HepG2 (cell line): ENCODE measurements at regions not wholly inside any gene's neighbourhood (a gene's known extent, or its start where the extent isn't known, plus 50 kb on each side); places are given as distances from the start of the nearest gene placed in this dataset.

Experiments used
- ATAC-seq: fragments of 200-7000 bp; cut with Tn5 transposase; 3 replicates; pipeline ENCODE4 v1.9.1; 2020; ENCODE audit warnings: mild to moderate bottlenecking, moderate library complexity
- BruUV-seq: library from RNA; stranded (reverse); fragments of 400-500 nt; replicated peaks from 2 replicates; lab custom pipeline; 2021; lab: Mats Ljungman, UMichigan
- CTCF ChIA-PET: fragments of 300-600 bp; formaldehyde crosslinking; extraction: SDS; loops from one replicate; lab custom pipeline; 2021; ENCODE audit warnings: low total read pairs, inconsistent platforms, low intra/inter-chr PET ratio; lab: Yijun Ruan, JAX
- POLR2A ChIA-PET: fragments of 350-600 bp; sonication (Branson Sonifier 250); formaldehyde crosslinking; loops from one replicate; lab custom pipeline; 2020; ENCODE audit warnings: antibody characterized with exemption, inconsistent platforms; lab: Yijun Ruan, JAX
- DNase-seq: peaks from one replicate; pipeline ENCODE4 v3.0.0-alpha.2; 2015; ENCODE audit warnings: low spot score
- FAIRE-seq: peaks from 3 replicates; lab custom pipeline; 2011; peaks lifted over from hg19 to GRCh38; lab: Jason Lieb, UNC
- H2AFZ ChIP-seq: one replicate; pipeline ENCODE4 v1.6.1; 2011; ENCODE audit warnings: low read length, inconsistent platforms
- H3K27ac ChIP-seq: fragments of 300-600 bp; 3 replicates; pipeline ENCODE4 v1.8.0; 2011; ENCODE audit warnings: mixed run types, mild to moderate bottlenecking, mixed read lengths, low read length, inconsistent platforms; ENCODE audit not compliant: insufficient read depth; ENCODE audit errors: extremely low read length
- H3K27me3 ChIP-seq, 2 experiments: fragments of 200-600 bp in 1 of 2; 2 replicates in 1 of 2; 3 replicates in 1 of 2; pipeline versions ENCODE4 v1.6.0 to v1.8.0; 2011; ENCODE audit warnings: low read length in 2 of 2, mild to moderate bottlenecking in 2 of 2, moderate library complexity in 2 of 2, inconsistent platforms in 1 of 2; ENCODE audit not compliant: insufficient read depth in 2 of 2, control insufficient read depth in 1 of 2
- H3K36me3 ChIP-seq, 2 experiments: fragments of 200-600 bp in 1 of 2; replicated peaks in 1 of 2; 2 replicates in 1 of 2; 3 replicates in 1 of 2; pipeline versions ENCODE4 v1.5.1 to v1.8.0; 2011; ENCODE audit warnings: low read length in 2 of 2, inconsistent platforms in 1 of 2; ENCODE audit not compliant: insufficient read depth in 2 of 2, control insufficient read depth in 1 of 2
- H3K4me1 ChIP-seq: 2 replicates; pipeline ENCODE4 v1.5.1; 2012; ENCODE audit warnings: low read length, inconsistent platforms; ENCODE audit not compliant: insufficient read depth
- H3K4me2 ChIP-seq: 2 replicates; pipeline ENCODE4 v1.6.0; 2011; ENCODE audit warnings: low read depth, low read length, inconsistent platforms
- H3K4me3 ChIP-seq, 3 experiments: fragments of 200-600 bp in 1 of 3; sonication (generic), shearing (Covaris generic) in 1 of 3; replicated peaks in 1 of 3; 2 replicates each; pipeline ENCODE4 v1.5.1; 2011 to 2016; ENCODE audit warnings: low read length in 3 of 3, inconsistent platforms in 2 of 3, low read depth in 2 of 3, mild to moderate bottlenecking in 2 of 3, control low read depth in 1 of 3, mixed read lengths in 1 of 3; ENCODE audit not compliant: insufficient read depth in 1 of 3
- H3K79me2 ChIP-seq: one replicate; pipeline ENCODE4 v1.6.1; 2011; ENCODE audit warnings: low read length, inconsistent platforms; ENCODE audit not compliant: insufficient read depth
- H3K9ac ChIP-seq: 2 replicates; pipeline ENCODE4 v1.6.0; 2011; ENCODE audit warnings: mild to moderate bottlenecking, low read depth, low read length, inconsistent platforms; ENCODE audit not compliant: insufficient read depth
- H3K9me3 ChIP-seq: 2 replicates; pipeline ENCODE4 v1.5.1; 2012; ENCODE audit warnings: mild to moderate bottlenecking, low read length
- H4K20me1 ChIP-seq: 2 replicates; pipeline ENCODE4 v1.6.0; 2011; ENCODE audit warnings: inconsistent platforms, mild to moderate bottlenecking, low read length, moderate library complexity; ENCODE audit not compliant: insufficient read depth
- CENPBD1 ChIP-seq: sonication (generic); formaldehyde crosslinking; IDR thresholded peaks from 2 replicates; pipeline ENCODE4 v1.8.0; 2022; ENCODE audit warnings: missing genetic modification reagents, low read depth, mild to moderate bottlenecking, borderline replicate concordance
- ELF3 ChIP-seq: IDR thresholded peaks from 2 replicates; pipeline ENCODE4 v1.6.1; 2016; ENCODE audit warnings: missing genetic modification reagents, missing compliant biosample characterization
- EZH2 ChIP-seq: conservative IDR thresholded peaks from 2 replicates; pipeline ENCODE4 v1.6.1; 2012; ENCODE audit warnings: mild to moderate bottlenecking, low read depth, low read length, moderate library complexity
- FUBP1 ChIP-seq: sonication (generic); formaldehyde crosslinking; IDR thresholded peaks from 2 replicates; pipeline ENCODE4 v1.5.1; 2020; ENCODE audit warnings: missing genetic modification reagents, mild to moderate bottlenecking, borderline replicate concordance
- GTF2F1 ChIP-seq: fragments of 150-350 bp; IDR thresholded peaks from 2 replicates; pipeline ENCODE4 v1.6.1; 2014; ENCODE audit warnings: low read length
- HIVEP1 ChIP-seq: sonication (generic); formaldehyde crosslinking; IDR thresholded peaks from 2 replicates; pipeline ENCODE4 v1.4.0; 2020; ENCODE audit warnings: mild to moderate bottlenecking, missing genetic modification reagents
- IRF9 ChIP-seq: sonication (generic); formaldehyde crosslinking; IDR thresholded peaks from 2 replicates; pipeline ENCODE4 v1.8.0; 2022; ENCODE audit warnings: missing genetic modification reagents, mild to moderate bottlenecking, borderline replicate concordance
- NCOA5 ChIP-seq: sonication (generic); formaldehyde crosslinking; IDR thresholded peaks from 2 replicates; pipeline ENCODE4 v1.4.0; 2020; ENCODE audit warnings: missing genetic modification reagents
- NFE2L1 ChIP-seq: sonication (generic); formaldehyde crosslinking; IDR thresholded peaks from 2 replicates; pipeline ENCODE4 v1.4.0; 2020; ENCODE audit warnings: missing genetic modification reagents, mild to moderate bottlenecking, borderline replicate concordance
- NONO ChIP-seq, 2 experiments: fragments of 450-650 bp in 1 of 2; sonication (generic) in 1 of 2; formaldehyde crosslinking in 1 of 2; IDR thresholded peaks in 1 of 2; conservative IDR thresholded peaks in 1 of 2; 2 replicates each; pipeline versions ENCODE4 v1.6.1 to v1.8.0; 2017 to 2022; ENCODE audit warnings: mild to moderate bottlenecking in 1 of 2, missing genetic modification reagents in 1 of 2, moderate library complexity in 1 of 2
- POLR2G ChIP-seq: fragments of 200-400 bp; formaldehyde crosslinking; IDR thresholded peaks from 2 replicates; pipeline ENCODE4 v1.6.1; 2018; ENCODE audit warnings: mild to moderate bottlenecking, low read depth, low read length, moderate library complexity
- ZFP36L2 ChIP-seq: sonication (generic); formaldehyde crosslinking; IDR thresholded peaks from 2 replicates; pipeline ENCODE4 v1.4.0; 2020; ENCODE audit warnings: missing genetic modification reagents
- ZNF281 ChIP-seq: sonication (generic); formaldehyde crosslinking; IDR thresholded peaks from 2 replicates; pipeline ENCODE4 v1.4.0; 2020; ENCODE audit warnings: missing genetic modification reagents, borderline replicate concordance
- ZNF382 ChIP-seq: sonication (generic); formaldehyde crosslinking; IDR thresholded peaks from 2 replicates; pipeline ENCODE4 v1.5.0; 2020; ENCODE audit warnings: missing genetic modification reagents, mild to moderate bottlenecking, borderline replicate concordance
- ZNF510 ChIP-seq: sonication (generic); formaldehyde crosslinking; IDR thresholded peaks from 2 replicates; pipeline ENCODE4 v1.4.0; 2020; ENCODE audit warnings: low read depth, mild to moderate bottlenecking, missing genetic modification reagents
- ZNF660 ChIP-seq: sonication (generic); formaldehyde crosslinking; IDR thresholded peaks from 2 replicates; pipeline ENCODE4 v1.5.1; 2020; ENCODE audit warnings: mild to moderate bottlenecking, low read depth, missing genetic modification reagents, borderline replicate concordance
- ZNF737 ChIP-seq: sonication (generic); formaldehyde crosslinking; IDR thresholded peaks from 2 replicates; pipeline ENCODE4 v1.5.0; 2020; ENCODE audit warnings: missing genetic modification reagents, mild to moderate bottlenecking, borderline replicate concordance
- WGBS: methylation state at CpG from one replicate; pipeline ENCODE4 v1.1.6; 2017; ENCODE audit warnings: low lambda C conversion rate; 5-methylcytosine and 5-hydroxymethylcytosine counted together
- in situ Hi-C: cut with HindIII; loops from 2 replicates; pipeline ENCODE4 v1.10.0; 2017; ENCODE audit warnings: low pct_unique_long_range_greater_than_20kb; ENCODE audit not compliant: extremely low pct_ligation_motif_present
- intact Hi-C: fragments of 100-400 bp; cut with micrococcal nuclease; formaldehyde crosslinking; loops from one replicate; pipeline ENCODE4 v1.10.0; 2022; ENCODE audit not compliant: unreplicated experiment

- TF ChIP-seq ZFP36L2, result no peak
- TF ChIP-seq EZH2, result no peak
- TF ChIP-seq POLR2G, result no peak
These were observed 474.3 kb downstream of the ARHGEF28 start (continued) for GRCh38 chr5:74100268-74100665.

GRCh38 chr5:74099538-74100267 is 473.7 kb downstream of the ARHGEF28 start:
- no peak overlapping the region for H3K9ac ChIP-seq
- no peak overlapping the region for H2AFZ ChIP-seq
- ATAC-seq (no peak), DNase-seq (no peak), FAIRE-seq (no peak)
- POLR2A ChIA-PET, result no interaction called here
- intact Hi-C loops, result no loop called here
- H3K27me3 ChIP-seq, result 0 out of 5 replicates have a peak, but pooled peaks cover 0 to 1% of the 10 kb centered on the region in 2 experiments
- no peak overlapping the region for H3K4me2 ChIP-seq
- no TSS peak for BruUV-seq
- CTCF ChIA-PET, result no interaction called here
- H3K4me1 ChIP-seq, result peaks cover 8% of the 10 kb centered on the region; the same call in 1 of the 2 replicates
- no peaks in the 10 kb centered on the region for H3K79me2 ChIP-seq
- H3K9me3 ChIP-seq, result 0 out of 2 replicates have a peak, but pooled peaks cover 7% of the 10 kb centered on the region
- 42% methylated on average over 3 of the region's 3 CpGs for WGBS
- H4K20me1 ChIP-seq, result no peaks in the 10 kb centered on the region
- H3K27ac ChIP-seq, result no peak overlapping the region
- in situ Hi-C loops, result no loop called here
- no peaks in the 10 kb centered on the region for H3K36me3 ChIP-seq
- H3K4me3 ChIP-seq, result no peak overlapping the region
- TF ChIP-seq NFE2L1 (CRISPR knock-in tag) (no peak), NCOA5 (CRISPR knock-in tag) (no peak), ZNF737 (CRISPR knock-in tag) (no peak), ZNF382 (CRISPR knock-in tag) (no peak), ZNF510 (CRISPR knock-in tag) (no peak), FUBP1 (CRISPR knock-in tag) (no peak), ZNF281 (CRISPR knock-in tag) (no peak), NONO (IDR thresholded peaks at IDR 0.05) (no peak), NONO (CRISPR knock-in tag; conservative IDR thresholded peaks at IDR 0.05) (no peak), ELF3 (CRISPR knock-in tag) (no peak), GTF2F1 (no peak), ZNF660 (no peak), HIVEP1 (CRISPR knock-in tag) (no peak), IRF9 (CRISPR knock-in tag) (no peak), CENPBD1 (CRISPR knock-in tag) (no peak)
